ENCODE measurements at regions not wholly inside any gene's neighbourhood (a gene's known extent, or its start where the extent isn't known, plus 50 kb on each side); places are given as distances from the start of the nearest gene placed in this dataset.

DNA sequence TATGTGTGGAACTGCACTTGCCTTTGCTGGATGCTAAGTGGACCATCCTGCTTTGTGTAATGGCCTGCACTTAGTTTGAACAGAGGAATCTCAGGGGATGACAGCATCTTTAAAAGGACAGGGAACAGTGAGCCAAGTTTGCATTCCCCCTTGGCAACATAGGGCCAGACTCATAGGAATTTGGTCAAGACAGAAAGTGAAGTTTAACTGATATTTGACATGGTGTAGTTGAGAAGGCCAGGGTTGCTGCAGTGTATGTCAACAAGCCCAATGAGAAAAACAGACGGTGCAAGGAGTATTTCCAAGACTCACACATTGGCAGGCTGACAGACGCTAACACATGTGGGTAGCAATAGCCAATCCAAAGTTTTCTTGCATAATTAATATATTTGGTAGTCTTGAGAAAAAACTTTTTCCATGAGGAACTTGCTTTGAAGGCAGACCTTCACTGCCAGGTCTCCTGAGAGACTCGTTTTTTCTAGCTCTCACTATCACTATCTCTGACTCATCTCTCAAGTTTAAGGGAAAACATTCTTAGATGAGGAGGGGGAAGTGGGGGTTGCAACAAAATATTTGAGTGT is 213.8 kb downstream of the IBTK start:
- TF ChIP-seq, protein P1, sequence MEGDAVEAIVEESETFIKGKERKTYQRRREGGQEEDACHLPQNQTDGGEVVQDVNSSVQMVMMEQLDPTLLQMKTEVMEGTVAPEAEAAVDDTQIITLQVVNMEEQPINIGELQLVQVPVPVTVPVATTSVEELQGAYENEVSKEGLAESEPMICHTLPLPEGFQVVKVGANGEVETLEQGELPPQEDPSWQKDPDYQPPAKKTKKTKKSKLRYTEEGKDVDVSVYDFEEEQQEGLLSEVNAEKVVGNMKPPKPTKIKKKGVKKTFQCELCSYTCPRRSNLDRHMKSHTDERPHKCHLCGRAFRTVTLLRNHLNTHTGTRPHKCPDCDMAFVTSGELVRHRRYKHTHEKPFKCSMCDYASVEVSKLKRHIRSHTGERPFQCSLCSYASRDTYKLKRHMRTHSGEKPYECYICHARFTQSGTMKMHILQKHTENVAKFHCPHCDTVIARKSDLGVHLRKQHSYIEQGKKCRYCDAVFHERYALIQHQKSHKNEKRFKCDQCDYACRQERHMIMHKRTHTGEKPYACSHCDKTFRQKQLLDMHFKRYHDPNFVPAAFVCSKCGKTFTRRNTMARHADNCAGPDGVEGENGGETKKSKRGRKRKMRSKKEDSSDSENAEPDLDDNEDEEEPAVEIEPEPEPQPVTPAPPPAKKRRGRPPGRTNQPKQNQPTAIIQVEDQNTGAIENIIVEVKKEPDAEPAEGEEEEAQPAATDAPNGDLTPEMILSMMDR (IDR thresholded peaks at IDR 0.05; ENCODE audit: extremely low read depth in 1 of 2, insufficient read depth in 1 of 2, low read depth in 1 of 2, low read length in 2 of 2), result no peak
- TF ChIP-seq POLR2A (IDR thresholded peaks at IDR 0.05; ENCODE audit: low read depth, low read length) (no peak), GATA2 (IDR thresholded peaks at IDR 0.05; ENCODE audit: insufficient read depth, insufficient read length, low read depth, low read length) (no peak)
- TF ChIP-seq, protein P2, sequence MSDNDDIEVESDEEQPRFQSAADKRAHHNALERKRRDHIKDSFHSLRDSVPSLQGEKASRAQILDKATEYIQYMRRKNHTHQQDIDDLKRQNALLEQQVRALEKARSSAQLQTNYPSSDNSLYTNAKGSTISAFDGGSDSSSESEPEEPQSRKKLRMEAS (IDR thresholded peaks at IDR 0.05; ENCODE audit: insufficient read depth, insufficient read length), result no peak

Measured in endothelial cell of umbilical vein (primary cell).